ENCODE measurements at regions not wholly inside any gene's neighbourhood (a gene's known extent, or its start where the extent isn't known, plus 50 kb on each side); places are given as distances from the start of the nearest gene placed in this dataset.
A peak's percentile ranks its signal among the peaks of the same experiment; 100 is the strongest.

- Histone ChIP-seq H3K36me3 (no peaks in the 10 kb centered on the region), H3K27me3 (no peaks in the 10 kb centered on the region), H3K4me3 (no peak overlapping the region), H3K27ac (no peak overlapping the region), H3K9me3 (peaks cover 0 to 4% (median 0%) of the 10 kb centered on the region in 4 donors), H3K4me1 (peaks cover 0 to 25% (median 20%) of the 10 kb centered on the region in 4 donors)
- no peak for TF ChIP-seq EP300 (IDR thresholded peaks at IDR 0.05)
- 73 to 79% methylated on average over 5 of the region's 5 CpGs for WGBS, 2 donors
- DNase-seq, result no peak
- intact Hi-C loops (cut with DNase I), result no loop called here
These were observed 150.4 kb downstream of the MRPL14 start for GRCh38 chr6:43976706-43977403.

GRCh38 chr6:43974643-43975230 is 152.5 kb downstream of the MRPL14 start:
- Histone ChIP-seq H3K27me3 (no peaks in the 10 kb centered on the region), H3K4me3 (no peak overlapping the region), H3K9me3 (peaks cover 0 to 4% (median 0%) of the 10 kb centered on the region in 4 donors), H3K36me3 (no peaks in the 10 kb centered on the region), H3K27ac (no peak overlapping the region), H3K4me1 (peaks cover 0 to 36% (median 32%) of the 10 kb centered on the region in 4 donors)
- intact Hi-C loops (cut with DNase I), result loop anchor here (5.0 kb wide), 1 partner anchor 73 kb away; no protein-coding TSS in a partner anchor
- 87% methylated on average over 3 of the region's 3 CpGs for WGBS, 2 donors
- TF ChIP-seq EP300 (IDR thresholded peaks at IDR 0.05) (no peak), CTCF (IDR thresholded peaks at IDR 0.05) (no peak), POLR2A (IDR thresholded peaks at IDR 0.05) (no peak), POLR2AphosphoS5 (IDR thresholded peaks at IDR 0.05) (no peak)
- no peak for DNase-seq

GRCh38 chr6:43973357-43973756 is 153.9 kb downstream of the MRPL14 start:
- intact Hi-C loops (cut with DNase I), result loop anchor here (1.0 to 5.0 kb wide), 2 partner anchors 74 to 100 kb away; no protein-coding TSS in a partner anchor
- H3K9me3 ChIP-seq, result peaks cover 0 to 4% (median 0%) of the 10 kb centered on the region in 4 donors
- 66 to 69% methylated on average over 4 of the region's 4 CpGs for WGBS, 2 donors
- DNase-seq, result no peak
- TF ChIP-seq POLR2A (IDR thresholded peaks at IDR 0.05) (no peak), POLR2AphosphoS5 (IDR thresholded peaks at IDR 0.05) (no peak), EP300 (IDR thresholded peaks at IDR 0.05) (no peak), CTCF (IDR thresholded peaks at IDR 0.05) (no peak)
- H3K27me3 ChIP-seq, result no peaks in the 10 kb centered on the region
- H3K4me1 ChIP-seq, result peaks cover 0 to 34% (median 31%) of the 10 kb centered on the region in 4 donors
- no peaks in the 10 kb centered on the region for H3K36me3 ChIP-seq
- H3K4me3 ChIP-seq, result no peak overlapping the region
- H3K27ac ChIP-seq, result peak overlapping the region; percentile 73 to 86 (median 78)

- H3K27ac ChIP-seq, result peak overlapping the region; percentile 73 to 86 (median 78)
- peaks cover 0 to 4% (median 0%) of the 10 kb centered on the region in 4 donors for H3K9me3 ChIP-seq
- no peaks in the 10 kb centered on the region for H3K27me3 ChIP-seq
- intact Hi-C loops (cut with DNase I), result loop anchor here (1.0 to 5.0 kb wide), 3 partner anchors 74 to 203 kb away; partner anchors contain the start of gene VEGFA
- 42 to 46% methylated on average over 3 of the region's 3 CpGs for WGBS, 2 donors
- no peaks in the 10 kb centered on the region for H3K36me3 ChIP-seq
- TF ChIP-seq EP300 (IDR thresholded peaks at IDR 0.05), result no peak
- TF ChIP-seq POLR2A (IDR thresholded peaks at IDR 0.05), result no peak
- no peak for TF ChIP-seq CTCF (IDR thresholded peaks at IDR 0.05)
- peak in 3 of 4 donors; percentile 49 to 59 (median 53) for TF ChIP-seq POLR2AphosphoS5 (IDR thresholded peaks at IDR 0.05)
- H3K4me3 ChIP-seq, result no peak overlapping the region
- H3K4me1 ChIP-seq, result peaks cover 0 to 34% (median 31%) of the 10 kb centered on the region in 4 donors
- peak; percentile 91 for DNase-seq
These were observed 154.3 kb downstream of the MRPL14 start for GRCh38 chr6:43972913-43973300.

Measured in sigmoid colon (tissue), 6 donors.